ENCODE measurements at regions not wholly inside any gene's neighbourhood (a gene's known extent, or its start where the extent isn't known, plus 50 kb on each side); places are given as distances from the start of the nearest gene placed in this dataset.

GRCh38 chr20:21653628-21654027 is 51.8 kb upstream of the PAX1 start:
- DNase-seq, result no peak

- DNase-seq, result no peak
Measured at GRCh38 chr20:21643417-21643816, 62.0 kb upstream of the PAX1 start.

- DNase-seq, result no peak
Measured at GRCh38 chr20:21640556-21640955, 64.9 kb upstream of the PAX1 start.

- no peak for DNase-seq
Measured at GRCh38 chr20:21633829-21634228, 71.6 kb upstream of the PAX1 start.

- no peak for DNase-seq
Measured at GRCh38 chr20:21632735-21633053, 72.8 kb upstream of the PAX1 start.

GRCh38 chr20:21632031-21632734 is 73.3 kb upstream of the PAX1 start:
- no peak for DNase-seq

- DNase-seq, result no peak
Measured at GRCh38 chr20:21628800-21629199, 76.7 kb upstream of the PAX1 start.

GRCh38 chr20:21623781-21624094 is 81.7 kb upstream of the PAX1 start:
- no peak for DNase-seq

- DNase-seq, result peak in 3 of 4 experiments; percentile 17 to 46 (median 34)
Measured at GRCh38 chr20:21623074-21623780, 82.2 kb upstream of the PAX1 start.

- DNase-seq, result no peak
Measured at GRCh38 chr20:21622097-21622857, 83.2 kb upstream of the PAX1 start.

GRCh38 chr20:21618759-21619416 is 86.6 kb upstream of the PAX1 start:
- DNase-seq, result no peak

- DNase-seq, result peak; percentile 28 to 71 (median 48)
Measured at GRCh38 chr20:21615617-21616080, 89.8 kb upstream of the PAX1 start.

- DNase-seq, result no peak
Measured at GRCh38 chr20:21614980-21615379, 90.5 kb upstream of the PAX1 start.

GRCh38 chr20:21613512-21613911 is 92.0 kb upstream of the PAX1 start:
- DNase-seq, result no peak

GRCh38 chr20:21609981-21610380 is 95.5 kb upstream of the PAX1 start:
- DNase-seq, result no peak

- DNase-seq, result no peak
Measured at GRCh38 chr20:21609221-21609620, 95.4 kb upstream of the NKX2-2 start.

GRCh38 chr20:21608777-21609176 is 94.9 kb upstream of the NKX2-2 start:
- no peak for DNase-seq

GRCh38 chr20:21607971-21608725 is 94.3 kb upstream of the NKX2-2 start:
- no peak for DNase-seq

- DNase-seq, result no peak
Measured at GRCh38 chr20:21601799-21602198, 87.9 kb upstream of the NKX2-2 start.

GRCh38 chr20:21586682-21587081 is 72.8 kb upstream of the NKX2-2 start:
- DNase-seq, result no peak

- no peak for DNase-seq
Measured at GRCh38 chr20:21583486-21584168, 69.8 kb upstream of the NKX2-2 start.

- no peak for DNase-seq
Measured at GRCh38 chr20:21577551-21577950, 63.7 kb upstream of the NKX2-2 start.

Measured in suppressor macrophage (primary cell).